RPMI7951 (cell line): ENCODE measurements at regions not wholly inside any gene's neighbourhood (a gene's known extent, or its start where the extent isn't known, plus 50 kb on each side); places are given as distances from the start of the nearest gene placed in this dataset.

Experiments used
- DNase-seq: peaks from one replicate; pipeline ENCODE4 v3.0.0-alpha.2; 2012; ENCODE audit warnings: low read depth

DNA sequence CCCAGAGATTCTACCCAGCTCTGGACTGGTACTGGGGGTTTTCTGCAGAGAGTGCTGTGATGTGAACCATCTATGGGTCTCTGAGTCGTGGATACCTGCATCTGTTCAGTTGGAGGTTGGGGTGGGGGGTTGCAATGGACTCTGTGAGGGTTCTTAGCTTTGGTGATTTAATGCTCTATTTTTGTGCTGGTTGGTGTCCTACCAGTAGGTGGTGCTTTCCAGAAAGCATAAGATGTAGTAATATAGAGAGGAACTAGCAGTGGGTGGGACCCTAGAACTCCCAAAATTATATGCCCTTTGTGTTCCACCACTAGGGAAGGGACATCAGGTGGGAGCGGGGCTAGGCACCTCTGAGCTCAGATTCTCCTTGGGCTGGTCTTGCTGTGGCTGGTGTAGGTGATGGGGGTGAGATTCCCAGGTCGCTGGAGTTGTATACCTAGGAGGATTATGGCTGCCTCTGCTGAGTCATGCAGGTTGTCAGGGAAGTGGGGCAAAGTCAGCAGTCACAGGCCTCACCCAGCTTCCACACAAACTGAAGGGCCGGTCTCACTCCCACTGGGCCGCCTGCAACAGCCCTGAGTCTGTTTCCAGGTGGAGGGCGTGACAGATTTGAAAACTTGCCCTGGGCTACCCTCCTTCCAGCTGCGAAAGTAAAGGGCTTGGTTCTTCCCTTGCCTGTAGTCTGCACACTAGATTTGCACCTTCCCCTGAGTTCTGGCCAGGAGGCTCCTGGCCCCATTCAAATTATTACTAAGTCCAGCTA lies 573.0 kb upstream of the SLITRK1 start:
- no peak for DNase-seq

DNA sequence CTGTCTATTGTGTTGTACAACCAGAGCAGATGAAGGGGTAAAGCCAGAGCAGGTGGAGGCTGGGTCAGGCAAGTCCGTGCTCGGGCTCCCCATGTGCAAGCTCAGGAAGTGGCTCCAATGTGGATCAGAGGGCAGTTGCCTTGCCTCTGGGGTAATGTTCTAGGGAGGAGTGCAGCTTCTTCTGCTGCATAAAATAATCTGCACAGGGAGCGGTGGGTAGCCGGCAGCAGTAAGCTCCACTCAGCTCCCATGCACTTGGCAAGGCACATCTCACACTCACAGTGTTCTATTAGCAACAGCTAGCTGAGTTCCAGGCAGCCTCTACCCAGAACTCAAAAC lies 565.3 kb upstream of the SLITRK1 start:
- DNase-seq, result no peak

DNA sequence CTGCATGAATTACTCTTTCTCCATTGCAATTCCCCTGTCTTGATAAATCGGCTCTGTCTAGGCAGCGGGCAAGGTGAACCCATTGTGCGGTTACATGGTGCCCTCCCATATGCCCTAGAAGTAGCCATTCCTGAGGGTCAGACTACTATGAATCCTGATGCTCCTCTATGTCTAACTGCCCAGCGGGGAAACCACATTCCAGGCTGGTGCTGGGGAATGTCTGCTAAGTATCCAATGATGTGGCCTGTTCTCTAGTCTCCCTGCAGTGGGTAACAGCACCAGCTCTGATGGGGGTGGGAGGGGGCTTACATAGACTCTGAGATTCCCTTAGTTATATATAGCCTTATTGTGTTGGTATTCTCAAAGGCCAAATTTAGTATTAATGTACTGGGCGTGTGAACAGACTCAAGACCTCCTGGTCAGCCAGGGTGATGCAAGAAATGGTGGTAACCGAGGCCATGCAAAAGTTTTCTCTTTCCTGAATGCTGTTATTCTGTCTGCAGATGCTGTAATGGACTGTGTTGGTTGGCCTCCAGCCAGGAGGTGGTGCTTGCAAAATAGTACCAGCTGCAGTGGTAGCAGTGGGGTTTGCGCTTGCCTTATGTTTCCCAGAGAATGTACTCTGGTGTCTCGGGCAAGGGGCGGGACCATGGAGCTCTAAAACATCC lies 564.8 kb upstream of the SLITRK1 start:
- DNase-seq, result peak; percentile 33

DNA sequence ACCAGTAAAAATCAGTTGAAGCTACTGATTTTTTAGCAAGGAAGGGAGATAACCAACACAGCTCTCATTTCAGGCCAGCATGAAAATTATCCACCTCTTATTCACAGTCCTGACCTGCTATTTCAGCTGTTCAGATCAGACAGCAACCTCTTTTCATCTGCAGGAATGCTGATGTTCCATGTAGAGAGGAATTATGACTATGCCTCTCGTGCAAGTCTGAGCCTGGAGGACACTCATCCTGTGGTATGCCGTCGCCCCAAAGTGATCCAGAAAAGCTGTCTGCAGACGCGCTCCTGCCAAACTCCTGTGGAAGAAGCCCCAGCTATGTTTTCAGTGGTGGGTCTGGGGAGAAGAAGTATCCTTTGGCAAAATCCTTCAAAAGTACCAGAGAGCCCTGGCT lies 563.5 kb upstream of the SLITRK1 start:
- peak; percentile 14 for DNase-seq

- DNase-seq, result no peak
These were observed 561.2 kb upstream of the SLITRK1 start for GRCh38 chr13:84443463-84443862.

DNA sequence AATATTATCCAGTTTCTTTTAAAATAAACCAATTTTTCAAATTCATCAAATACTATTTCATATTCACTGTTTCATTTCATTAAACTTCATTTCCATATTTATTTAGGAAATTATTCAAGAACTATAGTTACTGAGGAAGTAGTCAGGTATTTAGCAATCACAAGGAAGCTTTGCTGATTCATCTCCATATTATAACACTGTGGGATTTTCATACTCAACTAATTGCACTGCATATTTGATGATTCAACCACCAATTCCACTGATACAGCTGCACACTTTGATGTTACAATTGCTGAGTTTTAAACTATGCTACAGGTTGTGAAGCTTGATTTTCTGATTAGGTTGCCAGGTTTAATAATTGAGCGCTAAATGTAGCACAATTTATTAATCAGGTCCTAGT lies 556.8 kb upstream of the SLITRK1 start:
- DNase-seq, result peak; percentile 8

DNA sequence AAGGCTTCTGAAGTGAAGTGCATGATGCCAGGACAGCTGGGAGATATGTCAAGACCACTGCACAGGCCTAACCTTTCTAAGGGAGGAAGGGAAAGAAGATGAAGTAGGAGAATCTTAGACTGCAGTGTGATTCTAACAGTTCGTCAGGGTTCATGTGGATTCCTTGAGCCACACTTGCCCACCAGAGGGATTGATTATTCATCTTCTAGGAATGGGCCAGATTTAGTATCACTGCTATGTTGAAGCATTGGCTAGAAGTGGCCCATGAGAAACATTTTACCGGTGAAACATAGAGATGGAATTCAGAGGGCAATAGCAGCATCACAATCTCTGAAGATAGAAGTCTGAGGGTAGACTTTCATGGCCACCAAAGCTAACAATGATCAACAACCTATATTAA lies 550.8 kb upstream of the SLITRK1 start:
- DNase-seq, result peak; percentile 22

- no peak for DNase-seq
These were observed 549.4 kb upstream of the SLITRK1 start for GRCh38 chr13:84431646-84432045.

DNA sequence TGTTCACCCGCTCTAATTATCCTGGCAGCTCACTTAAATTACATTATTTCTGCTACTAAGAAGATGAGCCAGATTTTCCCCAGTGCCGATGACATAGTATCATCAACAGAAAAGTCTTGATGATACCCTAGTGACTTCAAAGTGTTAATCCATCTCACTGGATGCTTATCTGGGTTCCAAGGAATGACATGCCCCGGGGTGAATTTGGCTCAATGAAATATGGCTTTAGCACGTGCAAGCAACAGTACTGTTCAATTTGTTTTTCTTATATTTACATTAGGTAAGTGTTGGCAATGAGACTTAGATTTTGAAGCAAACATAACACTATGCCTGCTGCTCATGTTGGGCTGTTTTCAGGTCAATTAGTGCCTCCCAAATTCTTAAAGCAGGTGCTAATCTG lies 548.2 kb upstream of the SLITRK1 start:
- peak; percentile 14 for DNase-seq

DNA sequence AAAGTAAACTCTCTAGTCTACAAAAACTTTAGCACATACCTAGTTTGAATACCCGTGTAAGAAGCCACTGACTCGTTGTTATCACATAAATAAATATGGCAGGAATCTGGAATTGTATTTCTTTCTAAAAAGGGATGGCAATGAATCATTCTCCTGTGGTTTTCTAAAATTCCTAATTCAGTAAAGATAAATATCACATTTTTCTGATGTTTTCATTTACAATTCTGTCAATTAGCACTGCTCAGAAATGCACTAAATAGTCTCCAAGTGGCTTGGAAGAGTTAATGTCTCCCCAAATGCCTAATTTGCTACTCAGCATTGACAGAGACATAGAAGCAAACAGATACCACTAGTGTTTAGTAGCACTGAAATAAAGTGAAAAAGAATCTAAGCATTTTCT lies 547.7 kb upstream of the SLITRK1 start:
- no peak for DNase-seq

DNA sequence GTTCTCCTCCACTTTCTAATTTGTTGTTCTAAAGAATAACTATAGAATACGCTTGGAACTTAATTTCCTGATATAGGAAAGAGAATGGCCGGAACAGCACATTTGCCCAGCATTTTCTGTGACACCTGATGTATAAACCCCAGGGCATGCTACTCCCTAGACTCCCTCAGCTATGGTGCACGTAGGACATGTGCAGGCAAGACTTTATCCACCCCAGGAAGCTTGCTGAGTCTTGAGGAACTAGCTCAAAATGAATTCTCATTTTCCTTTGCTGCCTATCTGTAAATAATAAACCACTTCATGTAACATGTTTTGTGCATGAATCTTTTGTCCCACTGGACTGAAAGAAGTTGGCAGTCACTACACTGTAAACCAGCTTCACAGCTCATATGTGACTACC lies 535.8 kb upstream of the SLITRK1 start:
- no peak for DNase-seq

DNA sequence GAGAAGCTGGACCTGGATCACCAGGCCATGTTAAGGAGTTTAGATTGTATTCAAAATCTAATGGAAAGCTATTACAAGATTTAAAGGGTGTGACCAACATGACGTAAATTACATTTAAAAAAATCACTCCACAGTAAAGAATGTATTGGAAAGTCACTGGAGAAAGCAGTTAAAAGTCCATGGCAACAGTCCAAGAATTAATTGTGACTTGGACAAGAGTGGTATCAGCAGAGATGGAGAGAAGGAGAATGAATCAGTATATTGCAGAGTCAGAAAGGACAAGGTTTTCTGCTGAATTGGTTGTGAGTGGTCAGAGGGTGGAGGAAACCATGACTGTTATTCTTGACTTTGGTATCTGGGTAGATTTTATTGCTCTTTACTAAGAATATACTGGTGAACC lies 535.1 kb upstream of the SLITRK1 start:
- DNase-seq, result no peak

- DNase-seq, result no peak
These were observed 530.7 kb upstream of the SLITRK1 start for GRCh38 chr13:84413016-84413415.

GRCh38 chr13:84405286-84405685 lies 523.0 kb upstream of the SLITRK1 start:
- peak; percentile 1 for DNase-seq

- peak; percentile 59 for DNase-seq
These were observed 518.4 kb upstream of the SLITRK1 start for GRCh38 chr13:84400706-84401105.

GRCh38 chr13:84399320-84400085 lies 517.2 kb upstream of the SLITRK1 start:
- DNase-seq, result no peak

- DNase-seq, result no peak
These were observed 511.8 kb upstream of the SLITRK1 start for GRCh38 chr13:84393981-84394625.

DNA sequence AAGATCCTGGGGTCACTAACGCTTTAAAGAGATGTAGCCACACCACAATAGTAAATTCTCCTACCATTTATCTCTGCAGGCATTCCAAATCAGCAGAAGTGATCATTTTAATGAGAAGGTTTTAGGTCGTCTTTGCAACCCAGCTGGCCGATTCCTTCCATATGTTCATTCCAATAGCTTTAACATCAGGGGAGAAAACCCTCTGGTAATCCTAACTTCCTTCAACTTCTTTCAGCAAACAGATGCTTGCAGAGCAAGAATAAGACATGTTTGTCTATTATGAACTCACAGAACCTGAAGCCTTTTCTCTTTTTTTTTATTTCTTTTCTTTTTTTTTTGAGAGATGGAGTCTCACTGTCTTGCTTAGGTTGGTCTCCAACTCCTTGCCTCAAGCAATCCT lies 498.6 kb upstream of the SLITRK1 start:
- DNase-seq, result no peak

GRCh38 chr13:84377106-84377505 lies 494.8 kb upstream of the SLITRK1 start:
- no peak for DNase-seq

DNA sequence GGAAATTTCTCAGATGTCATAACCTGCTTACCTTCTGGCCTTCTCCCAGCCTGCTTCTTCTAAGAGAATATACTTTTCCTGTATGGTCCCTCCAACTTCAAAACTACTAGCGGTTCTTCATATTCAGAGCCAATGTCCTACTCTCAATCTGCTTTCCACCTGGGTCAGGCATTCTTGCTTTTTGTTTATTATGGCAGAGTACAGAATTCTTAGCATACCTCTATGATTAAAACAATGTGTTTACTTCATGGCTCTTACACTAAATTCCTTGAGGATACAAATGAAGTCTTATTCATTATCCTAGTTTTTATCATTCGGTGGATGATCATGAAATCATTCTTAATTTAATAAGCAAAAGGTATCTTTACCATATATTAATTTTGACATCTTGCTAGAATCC lies 484.2 kb upstream of the SLITRK1 start:
- peak; percentile 5 for DNase-seq

GRCh38 chr13:84362777-84363176 lies 480.5 kb upstream of the SLITRK1 start:
- no peak for DNase-seq

DNA sequence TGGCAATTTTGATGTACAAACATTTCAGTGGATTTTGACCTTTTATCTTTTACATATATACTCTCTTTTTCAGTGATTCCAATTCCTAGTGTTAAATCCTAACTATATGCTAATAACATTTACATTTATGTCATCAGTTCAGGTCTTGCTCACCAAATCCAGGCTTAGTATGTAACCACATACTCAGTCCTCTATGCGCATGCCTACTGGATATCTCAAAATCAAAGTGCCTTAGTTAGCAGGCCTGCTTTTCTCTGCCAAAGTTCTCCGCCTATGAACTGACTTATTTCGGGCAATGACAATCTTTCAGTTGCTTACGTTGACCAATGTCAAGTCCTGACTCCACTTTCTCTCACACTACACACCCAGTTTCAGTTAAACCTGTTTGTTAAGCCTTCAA lies 478.5 kb upstream of the SLITRK1 start:
- no peak for DNase-seq
